Naive thymus-derived CD4-positive, alpha-beta T cell (primary cell): ENCODE measurements at regions not wholly inside any gene's neighbourhood (a gene's known extent, or its start where the extent isn't known, plus 50 kb on each side); places are given as distances from the start of the nearest gene placed in this dataset.

Experiments
- ATAC-seq: fragments of 150-1000 bp; cut with Tn5 transposase; 2 replicates; pipeline ENCODE4 v1.10.0; 2021; ENCODE audit warnings: mild to moderate bottlenecking, moderate library complexity
- CTCF ChIA-PET: fragments of 350-600 bp; sonication (Branson Sonifier 250); formaldehyde crosslinking; loops from one replicate; lab custom pipeline; 2021; ENCODE audit warnings: antibody characterized with exemption; lab: Charles Lee
- POLR2A ChIA-PET: fragments of 350-600 bp; sonication (Branson Sonifier 250); formaldehyde crosslinking; loops from one replicate; lab custom pipeline; 2021; ENCODE audit warnings: antibody characterized with exemption, inconsistent platforms; lab: Charles Lee
- DNase-seq, 9 donors: peaks; one replicate each; pipeline versions ENCODE4 v3.0.0 to v3.0.0-alpha.2; 2020 to 2022; ENCODE audit warnings: mixed read lengths in 1 of 9
- H3K27ac ChIP-seq: one replicate; pipeline ENCODE4 v1.7.0; 2013; ENCODE audit warnings: mild to moderate bottlenecking, low read depth, low read length, moderate library complexity
- H3K27me3 ChIP-seq, 2 donors: one replicate each; pipeline ENCODE4 v1.7.0; 2013; ENCODE audit warnings: low read length in 2 of 2, mild to moderate bottlenecking in 2 of 2, moderate library complexity in 2 of 2; ENCODE audit not compliant: control insufficient read depth in 2 of 2, insufficient read depth in 2 of 2
- H3K36me3 ChIP-seq, 3 experiments: 1 replicate in 2 of 3; 2 replicates in 1 of 3; pipeline ENCODE4 v1.7.0; 2013; ENCODE audit warnings: low read length in 3 of 3, mild to moderate bottlenecking in 3 of 3, moderate library complexity in 1 of 3; ENCODE audit not compliant: insufficient read depth in 3 of 3, control insufficient read depth in 2 of 3
- H3K4me1 ChIP-seq, 2 donors: one replicate each; pipeline ENCODE4 v1.7.0; 2013; ENCODE audit warnings: low read length in 2 of 2, mild to moderate bottlenecking in 2 of 2, moderate library complexity in 1 of 2; ENCODE audit not compliant: control insufficient read depth in 2 of 2, insufficient read depth in 2 of 2
- H3K4me3 ChIP-seq: 2 replicates; pipeline ENCODE4 v1.7.0; 2013; ENCODE audit warnings: mild to moderate bottlenecking, low read length
- H3K9me3 ChIP-seq, 3 experiments: 1 replicate in 2 of 3; 2 replicates in 1 of 3; pipeline ENCODE4 v1.7.0; 2013; ENCODE audit warnings: low read length in 3 of 3; ENCODE audit not compliant: control insufficient read depth in 2 of 3
- H3K27ac Mint-ChIP-seq, 9 donors: one replicate each; pipeline ENCODE4 v1.8.0; 2020 to 2022; ENCODE audit warnings: mixed read lengths in 9 of 9, mild to moderate bottlenecking in 8 of 9, moderate library complexity in 5 of 9, inconsistent platforms in 2 of 9
- H3K27me3 Mint-ChIP-seq, 5 donors: one replicate each; pipeline ENCODE4 v1.8.0; 2021 to 2022; ENCODE audit warnings: mixed read lengths in 5 of 5, mild to moderate bottlenecking in 1 of 5
- H3K36me3 Mint-ChIP-seq, 5 donors: one replicate each; pipeline ENCODE4 v1.8.0; 2020 to 2022; ENCODE audit warnings: mixed read lengths in 5 of 5, mild to moderate bottlenecking in 3 of 5, inconsistent platforms in 1 of 5
- H3K4me1 Mint-ChIP-seq, 7 donors: one replicate each; pipeline ENCODE4 v1.8.0; 2020 to 2022; ENCODE audit warnings: mixed read lengths in 7 of 7, mild to moderate bottlenecking in 3 of 7, inconsistent platforms in 1 of 7
- H3K4me3 Mint-ChIP-seq, 10 donors: one replicate each; pipeline ENCODE4 v1.8.0; 2020 to 2022; ENCODE audit warnings: mild to moderate bottlenecking in 10 of 10, mixed read lengths in 10 of 10, moderate library complexity in 6 of 10, inconsistent platforms in 2 of 10
- H3K9me3 Mint-ChIP-seq, 11 donors: one replicate each; pipeline ENCODE4 v1.8.0; 2020 to 2022; ENCODE audit warnings: mixed read lengths in 11 of 11, mild to moderate bottlenecking in 4 of 11, inconsistent platforms in 1 of 11, moderate library complexity in 1 of 11
- intact Hi-C, 2 donors: fragments of 100-400 bp; cut with micrococcal nuclease; formaldehyde crosslinking; loops; one replicate each; pipeline ENCODE4 v1.15.1; 2023

GRCh38 chr13:88622362-88622973 lies 951.3 kb downstream of the SLITRK5 start:
- H3K4me3 Mint-ChIP-seq: peak overlapping the region in 9 of 10 donors; percentile 30 to 87 (median 66)
- no peaks in the 10 kb centered on the region for H3K9me3 ChIP-seq
- ChIA-PET CTCF (no interaction called here), POLR2A (no interaction called here)
- no peaks in the 10 kb centered on the region for H3K36me3 ChIP-seq
- no peaks in the 10 kb centered on the region for H3K27me3 Mint-ChIP-seq
- peak in 6 of 9 donors; percentile 5 to 68 (median 25) for DNase-seq
- H3K4me1 Mint-ChIP-seq: peaks cover 6 to 47% (median 14%) of the 10 kb centered on the region in 7 donors
- peak overlapping the region in 7 of 9 donors; percentile 49 to 91 (median 67) for H3K27ac Mint-ChIP-seq
- H3K9me3 Mint-ChIP-seq: peaks cover 0 to 14% (median 5%) of the 10 kb centered on the region in 11 donors
- no peaks in the 10 kb centered on the region for H3K27me3 ChIP-seq
- H3K4me3 ChIP-seq: peak overlapping the region; percentile 21
- ATAC-seq: peak; percentile 66
- H3K4me1 ChIP-seq: peaks cover 0 to 12% of the 10 kb centered on the region in 2 donors
- peak overlapping the region; percentile 50 for H3K27ac ChIP-seq
- no peaks in the 10 kb centered on the region for H3K36me3 Mint-ChIP-seq
- intact Hi-C loops: no loop called here

- H3K36me3 ChIP-seq: no peaks in the 10 kb centered on the region
- POLR2A ChIA-PET: no interaction called here
- Mint-ChIP-seq H3K36me3 (no peaks in the 10 kb centered on the region), H3K9me3 (peaks cover 0 to 14% (median 6%) of the 10 kb centered on the region in 11 donors), H3K4me1 (peaks cover 6 to 51% (median 14%) of the 10 kb centered on the region in 7 donors), H3K27me3 (no peaks in the 10 kb centered on the region), H3K4me3 (peak overlapping the region in 5 of 10 donors; percentile 3 to 48 (median 23)), H3K27ac (peak overlapping the region in 6 of 9 donors; percentile 0 to 91 (median 42))
- CTCF ChIA-PET: no interaction called here
- peak overlapping the region; percentile 27 for H3K27ac ChIP-seq
- ATAC-seq (peak; percentile 50), DNase-seq (no peak)
- H3K9me3 ChIP-seq: no peaks in the 10 kb centered on the region
- H3K27me3 ChIP-seq: no peaks in the 10 kb centered on the region
- intact Hi-C loops: no loop called here
- peaks cover 0 to 12% of the 10 kb centered on the region in 2 donors for H3K4me1 ChIP-seq
- H3K4me3 ChIP-seq: no peak overlapping the region
Observed at GRCh38 chr13:88623150-88623549, 952.0 kb downstream of the SLITRK5 start.

- Mint-ChIP-seq H3K27me3 (no peaks in the 10 kb centered on the region), H3K36me3 (no peaks in the 10 kb centered on the region), H3K4me1 (peaks cover 2 to 45% (median 11%) of the 10 kb centered on the region in 7 donors), H3K4me3 (no peak overlapping the region), H3K9me3 (peaks cover 0 to 31% (median 8%) of the 10 kb centered on the region in 11 donors), H3K27ac (peak overlapping the region in 1 of 9 donors; percentile 41)
- no peak for ATAC-seq
- intact Hi-C loops: no loop called here
- H3K9me3 ChIP-seq: no peaks in the 10 kb centered on the region
- ChIA-PET POLR2A (interaction anchor here (0.7 kb wide), 1 partner anchor 142 kb away, joined by 3 read pairs; no protein-coding TSS in a partner anchor), CTCF (no interaction called here)
- no peaks in the 10 kb centered on the region for H3K27me3 ChIP-seq
- DNase-seq: no peak
- H3K27ac ChIP-seq: no peak overlapping the region
- H3K4me1 ChIP-seq: peaks cover 0 to 6% of the 10 kb centered on the region in 2 donors
- H3K36me3 ChIP-seq: no peaks in the 10 kb centered on the region
- H3K4me3 ChIP-seq: no peak overlapping the region
Observed at GRCh38 chr13:88627071-88627470, 955.9 kb downstream of the SLITRK5 start.

- ATAC-seq: no peak
- DNase-seq: no peak
- H3K36me3 Mint-ChIP-seq: no peaks in the 10 kb centered on the region
- no peak overlapping the region for H3K27ac Mint-ChIP-seq
- peaks cover 0 to 38% (median 0%) of the 10 kb centered on the region in 7 donors for H3K4me1 Mint-ChIP-seq
- H3K9me3 ChIP-seq: no peaks in the 10 kb centered on the region
- no peaks in the 10 kb centered on the region for H3K4me1 ChIP-seq
- CTCF ChIA-PET: no interaction called here
- no peak overlapping the region for H3K4me3 Mint-ChIP-seq
- no peaks in the 10 kb centered on the region for H3K36me3 ChIP-seq
- no peaks in the 10 kb centered on the region for H3K27me3 ChIP-seq
- H3K27me3 Mint-ChIP-seq: no peaks in the 10 kb centered on the region
- POLR2A ChIA-PET: no interaction called here
- intact Hi-C loops: no loop called here
- no peak overlapping the region for H3K27ac ChIP-seq
- H3K4me3 ChIP-seq: no peak overlapping the region
- H3K9me3 Mint-ChIP-seq: peaks cover 0 to 35% (median 6%) of the 10 kb centered on the region in 11 donors
Observed at GRCh38 chr13:88628882-88629281, 957.7 kb downstream of the SLITRK5 start.

DNA sequence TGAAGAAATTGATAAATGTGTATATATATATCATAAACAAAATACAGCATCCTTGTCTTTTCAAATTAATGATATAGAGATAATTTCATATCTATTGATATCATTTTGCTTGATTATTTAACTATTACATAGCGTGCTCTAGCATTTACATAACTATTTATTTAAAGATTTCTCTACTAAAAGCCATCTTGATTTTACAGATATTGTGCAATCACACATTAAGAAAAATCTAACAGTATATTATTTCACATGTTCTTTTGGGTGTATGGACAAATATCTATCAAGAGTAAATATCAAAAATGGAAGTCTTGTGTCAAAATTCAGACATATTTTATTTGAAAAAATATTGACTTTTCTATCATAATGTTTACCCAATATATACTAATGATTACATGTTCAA lies 966.8 kb downstream of the SLITRK5 start:
- ChIA-PET CTCF (no interaction called here), POLR2A (no interaction called here)
- DNase-seq: no peak
- ATAC-seq: no peak
- Histone ChIP-seq H3K9me3 (no peaks in the 10 kb centered on the region), H3K4me1 (no peaks in the 10 kb centered on the region), H3K4me3 (no peak overlapping the region), H3K27ac (no peak overlapping the region), H3K36me3 (no peaks in the 10 kb centered on the region), H3K27me3 (no peaks in the 10 kb centered on the region)
- H3K27me3 Mint-ChIP-seq: no peaks in the 10 kb centered on the region
- H3K4me3 Mint-ChIP-seq: no peak overlapping the region
- intact Hi-C loops: no loop called here
- H3K4me1 Mint-ChIP-seq: peaks cover 0 to 8% (median 0%) of the 10 kb centered on the region in 7 donors
- no peak overlapping the region for H3K27ac Mint-ChIP-seq
- H3K9me3 Mint-ChIP-seq: peaks cover 0 to 9% (median 2%) of the 10 kb centered on the region in 11 donors
- H3K36me3 Mint-ChIP-seq: no peaks in the 10 kb centered on the region

GRCh38 chr13:88643233-88643632 lies 972.1 kb downstream of the SLITRK5 start:
- peaks cover 0 to 8% (median 0%) of the 10 kb centered on the region in 7 donors for H3K4me1 Mint-ChIP-seq
- ChIA-PET CTCF (no interaction called here), POLR2A (no interaction called here)
- H3K4me3 ChIP-seq: no peak overlapping the region
- no peaks in the 10 kb centered on the region for H3K36me3 Mint-ChIP-seq
- H3K4me3 Mint-ChIP-seq: no peak overlapping the region
- H3K27ac Mint-ChIP-seq: no peak overlapping the region
- H3K4me1 ChIP-seq: no peaks in the 10 kb centered on the region
- no peaks in the 10 kb centered on the region for H3K36me3 ChIP-seq
- H3K9me3 ChIP-seq: peaks cover 0 to 3% (median 0%) of the 10 kb centered on the region in 3 experiments
- no peak for ATAC-seq
- intact Hi-C loops: no loop called here
- no peaks in the 10 kb centered on the region for H3K27me3 ChIP-seq
- H3K27me3 Mint-ChIP-seq: no peaks in the 10 kb centered on the region
- DNase-seq: no peak
- H3K27ac ChIP-seq: no peak overlapping the region
- peaks cover 0 to 24% (median 7%) of the 10 kb centered on the region in 11 donors for H3K9me3 Mint-ChIP-seq
